Thymus (tissue), 11 donors: ENCODE measurements at regions not wholly inside any gene's neighbourhood (a gene's known extent, or its start where the extent isn't known, plus 50 kb on each side); places are given as distances from the start of the nearest gene placed in this dataset.

Experiments
- DNase-seq, 9 donors: peaks; one replicate each; pipeline ENCODE4 v3.0.0-alpha.2; 2013; ENCODE audit warnings: low spot score in 9 of 9, low read depth in 6 of 9, missing footprints in 1 of 9
- H3K27ac ChIP-seq, 2 donors: one replicate each; pipeline ENCODE4 v1.5.1; 2013; ENCODE audit warnings: control low read depth in 1 of 2, low read depth in 1 of 2, low read length in 1 of 2, mild to moderate bottlenecking in 1 of 2, moderate library complexity in 1 of 2
- H3K27me3 ChIP-seq, 2 donors: one replicate each; pipeline ENCODE4 v1.5.1; 2013; ENCODE audit warnings: low read length in 1 of 2; ENCODE audit not compliant: control insufficient read depth in 2 of 2, insufficient read depth in 1 of 2
- H3K36me3 ChIP-seq, 2 donors: one replicate each; pipeline ENCODE4 v1.5.1; 2013; ENCODE audit warnings: low read length in 1 of 2, mild to moderate bottlenecking in 1 of 2, moderate library complexity in 1 of 2; ENCODE audit not compliant: control insufficient read depth in 2 of 2, insufficient read depth in 2 of 2
- H3K4me1 ChIP-seq, 2 donors: one replicate each; pipeline ENCODE4 v1.5.1; 2013; ENCODE audit warnings: low read length in 2 of 2; ENCODE audit not compliant: control insufficient read depth in 2 of 2, insufficient read depth in 2 of 2
- H3K4me3 ChIP-seq, 2 donors: one replicate each; pipeline ENCODE4 v1.5.1; 2013; ENCODE audit warnings: low read length in 2 of 2, control low read depth in 1 of 2, mild to moderate bottlenecking in 1 of 2
- H3K9me3 ChIP-seq, 2 donors: one replicate each; pipeline ENCODE4 v1.5.1; 2013; ENCODE audit warnings: low read length in 1 of 2, mild to moderate bottlenecking in 1 of 2; ENCODE audit not compliant: control insufficient read depth in 2 of 2, insufficient read depth in 1 of 2
- WGBS: extraction: QIAGEN DNeasy Blood & Tissue Kit; methylation state at CpG from one replicate; pipeline ENCODE4 v1.1.7; 2013; 5-methylcytosine and 5-hydroxymethylcytosine counted together
- donor health status: healthy.

GRCh38 chr13:26983543-26984320, 187.9 kb downstream of the USP12 start:
- H3K27ac ChIP-seq = peak overlapping the region in 1 of 2 donors; percentile 43
- H3K9me3 ChIP-seq = no peaks in the 10 kb centered on the region
- peaks cover 0 to 12% of the 10 kb centered on the region in 2 donors for H3K4me1 ChIP-seq
- H3K4me3 ChIP-seq = no peak overlapping the region
- peak in 1 of 9 donors; percentile 28 for DNase-seq
- WGBS = 74% methylated on average over 12 of the region's 12 CpGs
- no peaks in the 10 kb centered on the region for H3K27me3 ChIP-seq
- no peaks in the 10 kb centered on the region for H3K36me3 ChIP-seq

GRCh38 chr13:26980099-26981031, 191.2 kb downstream of the USP12 start:
- H3K4me3 ChIP-seq = no peak overlapping the region
- no peak overlapping the region for H3K27ac ChIP-seq
- H3K36me3 ChIP-seq = no peaks in the 10 kb centered on the region
- H3K27me3 ChIP-seq = no peaks in the 10 kb centered on the region
- WGBS = 97% methylated on average over 18 of the region's 18 CpGs
- no peak for DNase-seq
- H3K9me3 ChIP-seq = no peaks in the 10 kb centered on the region
- H3K4me1 ChIP-seq = peaks cover 0 to 12% of the 10 kb centered on the region in 2 donors

- peaks cover 0 to 12% of the 10 kb centered on the region in 2 donors for H3K4me1 ChIP-seq
- DNase-seq = no peak
- no peaks in the 10 kb centered on the region for H3K36me3 ChIP-seq
- no peak overlapping the region for H3K27ac ChIP-seq
- 89% methylated on average over 8 of the region's 8 CpGs for WGBS
- no peaks in the 10 kb centered on the region for H3K27me3 ChIP-seq
- H3K9me3 ChIP-seq = no peaks in the 10 kb centered on the region
- H3K4me3 ChIP-seq = no peak overlapping the region
These were observed 192.3 kb downstream of the USP12 start for GRCh38 chr13:26979334-26979733.

GRCh38 chr13:26978081-26978860, 193.3 kb downstream of the USP12 start:
- no peaks in the 10 kb centered on the region for H3K27me3 ChIP-seq
- no peaks in the 10 kb centered on the region for H3K36me3 ChIP-seq
- no peak for DNase-seq
- 86% methylated on average over 12 of the region's 12 CpGs for WGBS
- H3K9me3 ChIP-seq = no peaks in the 10 kb centered on the region
- H3K27ac ChIP-seq = no peak overlapping the region
- peaks cover 0 to 3% of the 10 kb centered on the region in 2 donors for H3K4me1 ChIP-seq
- H3K4me3 ChIP-seq = no peak overlapping the region

- H3K27ac ChIP-seq = no peak overlapping the region
- no peak overlapping the region for H3K4me3 ChIP-seq
- no peaks in the 10 kb centered on the region for H3K27me3 ChIP-seq
- WGBS = 51% methylated on average over 11 of the region's 11 CpGs
- no peaks in the 10 kb centered on the region for H3K9me3 ChIP-seq
- H3K4me1 ChIP-seq = no peaks in the 10 kb centered on the region
- H3K36me3 ChIP-seq = no peaks in the 10 kb centered on the region
- no peak for DNase-seq
These were observed 194.1 kb downstream of the USP12 start for GRCh38 chr13:26977541-26977940.

GRCh38 chr13:26976313-26976712, 195.3 kb downstream of the USP12 start:
- H3K27ac ChIP-seq = no peak overlapping the region
- DNase-seq = no peak
- no peaks in the 10 kb centered on the region for H3K36me3 ChIP-seq
- peaks cover 0 to 5% of the 10 kb centered on the region in 2 donors for H3K4me1 ChIP-seq
- no peaks in the 10 kb centered on the region for H3K9me3 ChIP-seq
- 93% methylated on average over 1 of the region's 1 CpG for WGBS
- no peaks in the 10 kb centered on the region for H3K27me3 ChIP-seq
- no peak overlapping the region for H3K4me3 ChIP-seq

GRCh38 chr13:26973946-26974345, 197.7 kb downstream of the USP12 start:
- Histone ChIP-seq H3K4me1 (peaks cover 0 to 6% of the 10 kb centered on the region in 2 donors), H3K27ac (no peak overlapping the region), H3K27me3 (no peaks in the 10 kb centered on the region), H3K36me3 (no peaks in the 10 kb centered on the region), H3K4me3 (no peak overlapping the region), H3K9me3 (no peaks in the 10 kb centered on the region)
- WGBS = 64% methylated on average over 4 of the region's 4 CpGs
- no peak for DNase-seq

- H3K27me3 ChIP-seq = no peaks in the 10 kb centered on the region
- no peaks in the 10 kb centered on the region for H3K36me3 ChIP-seq
- DNase-seq = no peak
- no peaks in the 10 kb centered on the region for H3K9me3 ChIP-seq
- 85% methylated on average over 6 of the region's 6 CpGs for WGBS
- H3K4me3 ChIP-seq = no peak overlapping the region
- peaks cover 0 to 10% of the 10 kb centered on the region in 2 donors for H3K4me1 ChIP-seq
- H3K27ac ChIP-seq = no peak overlapping the region
These were observed 198.3 kb downstream of the USP12 start for GRCh38 chr13:26973295-26973694.
